ENCODE measurements at regions not wholly inside any gene's neighbourhood (a gene's known extent, or its start where the extent isn't known, plus 50 kb on each side); places are given as distances from the start of the nearest gene placed in this dataset.

DNA sequence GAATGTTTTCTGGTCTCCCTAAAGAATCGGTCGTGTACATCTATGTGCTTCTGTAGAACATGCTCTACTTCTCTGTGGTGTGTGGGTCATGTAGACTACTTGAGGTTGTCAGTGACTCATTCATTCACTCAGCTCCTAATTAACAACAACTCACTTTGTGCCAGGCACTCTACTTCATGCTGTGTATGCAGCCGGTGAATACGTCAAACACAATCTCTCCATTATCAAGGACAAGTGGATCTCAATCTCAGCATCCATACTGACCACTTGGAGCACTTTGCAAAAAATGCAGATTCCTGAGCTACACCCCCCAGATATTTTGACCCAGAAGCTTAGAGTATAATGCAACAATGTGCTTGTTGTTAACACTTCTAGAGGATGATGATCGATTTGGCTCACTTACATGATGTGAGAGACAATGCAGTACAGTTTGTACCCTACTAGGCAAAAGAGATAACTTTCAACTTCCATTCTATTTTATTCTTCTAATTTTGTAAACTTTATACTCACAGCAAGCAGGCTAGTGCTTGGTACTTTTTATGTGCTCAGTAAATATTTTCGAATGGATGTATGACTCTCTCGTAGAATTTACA is 508.6 kb upstream of the ADAMTS5 start:
- Mint-ChIP-seq H3K9me3 (ENCODE audit: low read depth, unreplicated experiment) (peaks cover 1% of the 10 kb centered on the region), H3K4me1 (ENCODE audit: low read depth, unreplicated experiment) (peaks cover 9% of the 10 kb centered on the region), H3K27me3 (ENCODE audit: unreplicated experiment) (no peaks in the 10 kb centered on the region), H3K4me3 (ENCODE audit: low read depth, unreplicated experiment) (no peak overlapping the region), H3K36me3 (ENCODE audit: insufficient read depth, unreplicated experiment) (no peaks in the 10 kb centered on the region), H3K27ac (ENCODE audit: unreplicated experiment) (no peak overlapping the region)
- CTCF ChIA-PET: no interaction called here
- intact Hi-C loops (cut with micrococcal nuclease; ENCODE audit: unreplicated experiment): no loop called here
- no peak for DNase-seq
- TF ChIP-seq, protein P1, sequence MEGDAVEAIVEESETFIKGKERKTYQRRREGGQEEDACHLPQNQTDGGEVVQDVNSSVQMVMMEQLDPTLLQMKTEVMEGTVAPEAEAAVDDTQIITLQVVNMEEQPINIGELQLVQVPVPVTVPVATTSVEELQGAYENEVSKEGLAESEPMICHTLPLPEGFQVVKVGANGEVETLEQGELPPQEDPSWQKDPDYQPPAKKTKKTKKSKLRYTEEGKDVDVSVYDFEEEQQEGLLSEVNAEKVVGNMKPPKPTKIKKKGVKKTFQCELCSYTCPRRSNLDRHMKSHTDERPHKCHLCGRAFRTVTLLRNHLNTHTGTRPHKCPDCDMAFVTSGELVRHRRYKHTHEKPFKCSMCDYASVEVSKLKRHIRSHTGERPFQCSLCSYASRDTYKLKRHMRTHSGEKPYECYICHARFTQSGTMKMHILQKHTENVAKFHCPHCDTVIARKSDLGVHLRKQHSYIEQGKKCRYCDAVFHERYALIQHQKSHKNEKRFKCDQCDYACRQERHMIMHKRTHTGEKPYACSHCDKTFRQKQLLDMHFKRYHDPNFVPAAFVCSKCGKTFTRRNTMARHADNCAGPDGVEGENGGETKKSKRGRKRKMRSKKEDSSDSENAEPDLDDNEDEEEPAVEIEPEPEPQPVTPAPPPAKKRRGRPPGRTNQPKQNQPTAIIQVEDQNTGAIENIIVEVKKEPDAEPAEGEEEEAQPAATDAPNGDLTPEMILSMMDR (IDR thresholded peaks at IDR 0.05; ENCODE audit: unreplicated experiment): no peak
- no TSS peak for BruUV-seq (replicated peaks)

DNA sequence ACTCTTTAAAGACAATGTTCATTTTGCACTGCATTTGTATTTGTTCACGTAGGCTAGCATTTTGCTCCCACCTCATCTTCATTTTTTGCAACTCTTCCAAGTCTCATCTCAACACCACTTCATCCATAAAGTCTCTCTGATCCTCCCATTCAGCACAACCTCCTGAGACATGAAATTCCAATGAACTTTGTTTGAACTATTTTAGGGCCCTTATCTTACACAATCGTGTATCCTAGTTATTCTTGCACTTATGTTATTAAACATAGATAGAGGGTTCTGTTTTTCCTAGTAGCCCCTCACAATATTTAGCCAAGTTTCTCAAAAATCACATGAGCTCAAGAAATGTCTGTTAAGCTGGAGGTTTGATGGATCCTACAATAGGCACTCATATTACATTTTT is 500.5 kb upstream of the ADAMTS5 start:
- Mint-ChIP-seq H3K4me1 (ENCODE audit: low read depth, unreplicated experiment) (no peaks in the 10 kb centered on the region), H3K4me3 (ENCODE audit: low read depth, unreplicated experiment) (no peak overlapping the region), H3K27me3 (ENCODE audit: unreplicated experiment) (no peaks in the 10 kb centered on the region), H3K27ac (ENCODE audit: unreplicated experiment) (no peak overlapping the region), H3K9me3 (ENCODE audit: low read depth, unreplicated experiment) (peaks cover 3% of the 10 kb centered on the region), H3K36me3 (ENCODE audit: insufficient read depth, unreplicated experiment) (no peaks in the 10 kb centered on the region)
- CTCF ChIA-PET: no interaction called here
- TF ChIP-seq, protein P1 (IDR thresholded peaks at IDR 0.05; ENCODE audit: unreplicated experiment): no peak
- DNase-seq: no peak
- BruUV-seq (replicated peaks): no TSS peak
- intact Hi-C loops (cut with micrococcal nuclease; ENCODE audit: unreplicated experiment): no loop called here

DNA sequence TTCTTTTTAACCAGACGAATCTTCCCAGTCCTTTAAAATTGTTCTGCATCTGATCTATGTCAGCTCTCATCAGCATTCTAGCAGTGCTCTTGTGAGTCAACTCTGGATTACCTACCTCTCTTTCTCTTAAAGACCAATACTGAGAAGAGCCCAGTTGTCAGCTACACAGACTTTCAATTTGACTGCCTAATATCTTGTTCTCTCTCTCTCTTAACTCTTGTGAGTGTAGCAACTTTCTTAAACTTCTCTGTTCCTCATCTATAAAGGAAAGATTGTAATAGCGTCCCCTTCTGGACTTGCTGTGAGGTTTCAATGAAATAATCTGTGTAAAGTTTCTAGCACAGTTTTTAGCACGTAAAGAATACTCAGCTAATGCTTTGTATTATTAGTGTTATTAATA is 499.3 kb upstream of the ADAMTS5 start:
- no TSS peak for BruUV-seq (replicated peaks)
- H3K27ac Mint-ChIP-seq (ENCODE audit: unreplicated experiment): no peak overlapping the region
- peaks cover 3% of the 10 kb centered on the region for H3K9me3 Mint-ChIP-seq (ENCODE audit: low read depth, unreplicated experiment)
- TF ChIP-seq, protein P1 (IDR thresholded peaks at IDR 0.05; ENCODE audit: unreplicated experiment): no peak
- CTCF ChIA-PET: no interaction called here
- H3K36me3 Mint-ChIP-seq (ENCODE audit: insufficient read depth, unreplicated experiment): no peaks in the 10 kb centered on the region
- no peaks in the 10 kb centered on the region for H3K27me3 Mint-ChIP-seq (ENCODE audit: unreplicated experiment)
- H3K4me3 Mint-ChIP-seq (ENCODE audit: low read depth, unreplicated experiment): no peak overlapping the region
- DNase-seq: no peak
- H3K4me1 Mint-ChIP-seq (ENCODE audit: low read depth, unreplicated experiment): no peaks in the 10 kb centered on the region
- intact Hi-C loops (cut with micrococcal nuclease; ENCODE audit: unreplicated experiment): no loop called here

DNA sequence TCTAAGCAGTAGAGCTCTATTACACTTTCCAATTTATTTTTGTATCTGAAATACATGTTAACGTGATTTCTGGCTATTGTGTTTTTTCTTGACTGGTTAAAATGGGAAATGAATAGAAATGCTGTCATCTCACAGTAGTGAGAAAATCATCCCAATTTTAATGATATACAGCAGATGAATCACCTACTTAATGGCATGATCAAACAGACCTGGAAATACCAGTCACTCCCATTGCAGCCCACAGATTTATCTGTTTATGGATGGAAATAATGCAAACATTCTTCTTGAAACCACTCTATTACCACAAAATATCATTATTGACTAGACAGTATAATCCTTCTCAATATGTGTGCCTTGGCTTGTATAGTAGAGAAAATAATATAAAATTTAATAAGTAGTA is 497.8 kb upstream of the ADAMTS5 start:
- CTCF ChIA-PET: no interaction called here
- Mint-ChIP-seq H3K4me3 (ENCODE audit: low read depth, unreplicated experiment) (no peak overlapping the region), H3K27ac (ENCODE audit: unreplicated experiment) (no peak overlapping the region), H3K27me3 (ENCODE audit: unreplicated experiment) (no peaks in the 10 kb centered on the region), H3K36me3 (ENCODE audit: insufficient read depth, unreplicated experiment) (no peaks in the 10 kb centered on the region), H3K9me3 (ENCODE audit: low read depth, unreplicated experiment) (no peaks in the 10 kb centered on the region), H3K4me1 (ENCODE audit: low read depth, unreplicated experiment) (no peaks in the 10 kb centered on the region)
- BruUV-seq (replicated peaks): no TSS peak
- TF ChIP-seq, protein P1 (IDR thresholded peaks at IDR 0.05; ENCODE audit: unreplicated experiment): no peak
- intact Hi-C loops (cut with micrococcal nuclease; ENCODE audit: unreplicated experiment): no loop called here
- DNase-seq: no peak
